ENCODE measurements at regions not wholly inside any gene's neighbourhood (a gene's known extent, or its start where the extent isn't known, plus 50 kb on each side); places are given as distances from the start of the nearest gene placed in this dataset.
A peak's percentile ranks its signal among the peaks of the same experiment; 100 is the strongest.

- no peak overlapping the region for H3K27ac ChIP-seq
- ChIA-PET POLR2A (ENCODE audit: low non-redundant PET) (no interaction called here), CTCF (no interaction called here)
- DNase-seq (ENCODE audit: low spot score) = no peak
- no peak for TF ChIP-seq CTCF (conservative IDR thresholded peaks at IDR 0.05; ENCODE audit: low read depth)
These were observed 310.1 kb downstream of the UACA start for GRCh38 chr15:70453238-70453637.

GRCh38 chr15:70451821-70452653 is 311.3 kb downstream of the UACA start:
- ChIA-PET CTCF (interaction anchor here (1.1 kb wide), 1 partner anchor 8 kb away, joined by 3 read pairs; no protein-coding TSS in a partner anchor), POLR2A (ENCODE audit: low non-redundant PET) (no interaction called here)
- H3K27ac ChIP-seq = no peak overlapping the region
- DNase-seq (ENCODE audit: low spot score) = no peak
- TF ChIP-seq CTCF (conservative IDR thresholded peaks at IDR 0.05; ENCODE audit: low read depth) = no peak

GRCh38 chr15:70450142-70450443 is 313.3 kb downstream of the UACA start:
- DNase-seq (ENCODE audit: low spot score) = no peak
- ChIA-PET POLR2A (ENCODE audit: low non-redundant PET) (no interaction called here), CTCF (no interaction called here)
- no peak overlapping the region for H3K27ac ChIP-seq
- TF ChIP-seq CTCF (conservative IDR thresholded peaks at IDR 0.05; ENCODE audit: low read depth) = no peak

GRCh38 chr15:70449311-70450141 is 313.8 kb downstream of the UACA start:
- no peak for TF ChIP-seq CTCF (conservative IDR thresholded peaks at IDR 0.05; ENCODE audit: low read depth)
- ChIA-PET CTCF (no interaction called here), POLR2A (ENCODE audit: low non-redundant PET) (no interaction called here)
- no peak for DNase-seq (ENCODE audit: low spot score)
- no peak overlapping the region for H3K27ac ChIP-seq

GRCh38 chr15:70447928-70448698 is 315.2 kb downstream of the UACA start:
- POLR2A ChIA-PET (ENCODE audit: low non-redundant PET) = no interaction called here

More at GRCh38 chr15:70447928-70448698, 315.2 kb downstream of the UACA start:
- CTCF ChIA-PET = interaction anchor here (0.6 to 0.7 kb wide), 3 partner anchors 12 to 19 kb away, joined by 3 to 4 read pairs (median 4); no protein-coding TSS in a partner anchor
- TF ChIP-seq CTCF (conservative IDR thresholded peaks at IDR 0.05; ENCODE audit: low read depth) = no peak
- peak overlapping the region; percentile 41; the same call in 1 of the 2 replicates for H3K27ac ChIP-seq
- DNase-seq (ENCODE audit: low spot score) = no peak
